Fibroblast of upper back skin (primary cell): ENCODE measurements at regions not wholly inside any gene's neighbourhood (a gene's known extent, or its start where the extent isn't known, plus 50 kb on each side); places are given as distances from the start of the nearest gene placed in this dataset.

Experiments
- DNase-seq: peaks from one replicate; pipeline ENCODE4 v3.0.0-alpha.2; 2013

DNA sequence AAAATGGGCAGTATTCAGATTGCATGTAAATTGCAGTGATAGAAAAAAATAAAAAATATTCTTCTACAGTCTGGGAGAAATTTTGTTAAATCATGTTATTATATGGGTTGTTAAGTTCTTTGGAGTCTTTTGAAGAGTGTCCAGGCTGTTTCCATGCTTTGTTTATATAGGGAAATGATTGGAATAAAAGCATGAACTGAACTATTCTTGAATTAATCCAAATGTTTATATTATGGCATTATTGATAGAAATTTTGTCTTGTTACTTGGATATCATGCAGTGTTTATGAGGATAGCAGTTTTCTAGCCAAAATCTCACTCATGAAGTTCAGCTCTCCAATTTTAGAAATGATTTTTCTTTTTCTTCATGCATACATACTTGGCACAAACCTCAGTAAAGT, 108.2 kb upstream of the NAV3 start:
- DNase-seq, result no peak

DNA sequence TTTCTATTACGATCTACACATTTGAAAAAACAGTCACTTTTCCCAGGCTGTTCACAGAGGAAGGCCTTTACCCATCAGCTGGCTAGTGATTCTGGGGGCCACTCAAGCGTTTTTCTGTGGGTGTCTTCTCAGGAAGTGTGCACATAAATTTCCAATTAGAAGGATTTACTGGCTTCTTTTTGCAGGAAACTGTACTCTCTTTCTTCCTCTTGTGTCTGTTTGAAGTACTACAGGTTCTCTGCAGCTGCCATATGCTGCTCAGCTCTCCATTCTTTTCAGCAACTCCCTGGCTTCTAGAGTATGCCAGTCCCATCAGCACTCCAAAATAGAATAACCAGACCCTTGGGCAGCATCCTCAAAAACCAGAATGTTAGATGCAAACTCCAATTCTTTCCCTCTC, 110.4 kb upstream of the NAV3 start:
- peak; percentile 9 for DNase-seq

DNA sequence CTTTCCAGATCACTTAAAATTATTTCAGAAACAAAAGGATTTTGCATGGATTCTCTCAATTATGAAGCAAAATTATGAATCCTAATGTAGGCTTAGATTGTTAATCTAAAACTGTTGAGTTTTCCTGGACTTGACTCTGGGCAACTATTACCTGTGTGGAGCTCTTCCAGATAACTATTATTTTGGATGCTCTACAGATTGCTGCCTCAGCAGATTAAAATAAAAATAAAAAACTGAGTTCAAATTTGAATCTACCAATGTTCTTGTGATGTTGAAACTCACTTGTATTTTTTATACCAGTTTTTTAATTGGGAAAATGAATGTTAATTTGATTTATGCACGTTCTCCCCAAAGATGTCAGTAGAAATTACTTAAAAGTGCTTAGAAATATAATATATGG, 120.5 kb upstream of the NAV3 start:
- DNase-seq, result no peak

GRCh38 chr12:77697126-77697525, 133.6 kb upstream of the NAV3 start:
- peak; percentile 17 for DNase-seq

DNA sequence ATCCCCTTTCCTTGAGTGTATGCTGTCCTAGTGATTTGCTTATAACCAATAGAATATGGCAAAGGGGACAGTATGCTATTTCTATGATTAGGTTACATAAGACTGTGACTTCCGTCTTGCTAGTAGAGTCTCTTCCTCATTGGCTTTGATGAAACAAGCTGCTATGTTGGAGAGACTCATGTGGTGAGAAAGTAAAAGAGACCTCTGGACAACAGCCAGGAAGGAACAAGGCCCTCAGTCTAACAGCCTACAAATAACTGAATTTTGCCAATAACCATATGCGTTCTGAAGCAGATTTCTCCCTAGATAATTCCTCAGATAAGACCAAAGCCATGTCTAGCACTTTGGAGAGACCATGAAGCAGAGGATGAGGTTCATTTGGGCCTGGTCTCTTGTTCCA, 134.5 kb upstream of the NAV3 start:
- DNase-seq, result peak; percentile 17

DNA sequence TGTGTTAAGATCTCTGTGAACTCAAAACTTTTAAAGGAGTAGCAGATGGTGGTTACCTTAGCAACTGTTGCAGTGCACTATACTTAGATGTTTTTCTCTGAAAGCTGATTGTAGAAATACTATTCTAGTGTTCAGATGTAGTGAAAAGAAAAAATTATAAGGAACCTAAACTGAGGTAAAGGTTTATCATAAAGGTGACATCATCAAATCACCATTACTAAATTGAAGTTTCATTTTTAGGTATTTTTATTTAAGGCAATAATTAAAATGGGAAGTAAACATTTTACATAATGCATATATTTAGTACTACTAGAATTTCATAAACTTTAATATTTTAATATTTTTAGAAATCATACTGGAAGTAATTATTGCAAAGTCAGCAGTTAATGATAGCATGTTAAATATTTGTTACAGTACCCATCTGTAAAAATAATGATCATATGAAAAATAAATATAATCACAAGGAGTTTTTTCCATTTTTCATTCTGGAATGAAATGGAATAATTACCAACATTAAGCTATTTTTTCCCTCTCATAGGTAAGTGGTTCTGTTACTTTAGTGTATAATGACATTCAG, 141.1 kb upstream of the NAV3 start:
- DNase-seq, result no peak

- peak; percentile 65 for DNase-seq
These were observed 143.4 kb upstream of the NAV3 start for GRCh38 chr12:77687321-77687720.

DNA sequence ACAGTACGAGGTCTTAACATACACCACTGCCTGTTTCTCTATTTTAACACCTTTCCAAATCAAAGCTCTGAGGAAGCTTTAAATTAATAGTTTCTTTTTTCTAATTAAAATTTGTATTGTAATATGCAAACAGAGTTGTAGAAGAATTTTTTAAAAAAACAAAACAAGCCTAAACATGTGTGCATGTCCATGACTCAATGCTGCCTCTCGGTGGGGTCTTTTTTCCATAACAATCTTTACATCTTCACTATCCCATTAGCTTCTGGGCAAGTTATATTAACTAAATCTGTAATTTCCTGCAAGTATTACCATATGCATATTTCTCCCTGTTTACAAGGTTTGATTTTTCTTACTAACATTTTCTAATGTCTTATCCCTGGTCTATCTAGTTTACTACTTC, 143.9 kb upstream of the NAV3 start:
- peak; percentile 62 for DNase-seq

GRCh38 chr12:77685901-77686300, 144.8 kb upstream of the NAV3 start:
- peak; percentile 84 for DNase-seq

DNA sequence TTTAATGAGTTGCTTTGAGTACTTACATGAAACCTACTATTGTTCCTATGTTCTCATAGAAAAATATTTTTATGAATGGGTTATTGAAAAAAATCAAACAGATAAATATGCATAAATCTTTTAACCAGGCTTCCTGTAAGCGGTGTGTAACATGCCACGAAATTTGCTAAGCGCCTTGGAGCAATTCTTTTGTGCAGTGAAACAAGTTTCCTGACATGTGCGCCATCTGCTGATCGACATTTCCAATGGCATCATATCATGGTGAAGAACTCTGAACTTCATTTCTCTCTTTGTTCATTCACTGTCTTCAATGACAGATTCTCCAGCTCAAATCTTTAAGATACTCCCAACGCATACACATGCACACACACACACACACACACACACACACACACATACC, 145.6 kb upstream of the NAV3 start:
- DNase-seq, result peak; percentile 89

GRCh38 chr12:77682488-77682887, 148.2 kb upstream of the NAV3 start:
- no peak for DNase-seq

DNA sequence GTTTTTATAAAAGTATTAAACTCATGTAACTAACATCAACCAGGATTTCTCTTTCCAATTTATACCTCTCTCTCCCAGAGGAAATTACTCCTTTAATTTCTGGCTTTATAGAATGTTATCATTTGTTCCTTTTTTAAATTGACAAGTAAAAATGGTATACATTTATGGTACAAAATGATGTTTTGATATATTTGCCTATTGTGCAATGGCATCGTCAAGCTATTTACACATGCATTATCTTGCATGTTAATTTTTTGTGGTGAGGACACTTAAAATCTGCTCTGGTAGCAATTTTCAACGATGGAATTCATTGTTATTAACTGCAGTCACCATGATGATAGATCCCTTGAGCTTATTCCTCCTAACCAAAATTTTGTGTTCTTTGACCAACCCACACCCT, 149.0 kb upstream of the NAV3 start:
- no peak for DNase-seq

- DNase-seq, result no peak
These were observed 151.0 kb upstream of the NAV3 start for GRCh38 chr12:77679686-77680085.

GRCh38 chr12:77678621-77679020, 152.1 kb upstream of the NAV3 start:
- DNase-seq, result no peak

DNA sequence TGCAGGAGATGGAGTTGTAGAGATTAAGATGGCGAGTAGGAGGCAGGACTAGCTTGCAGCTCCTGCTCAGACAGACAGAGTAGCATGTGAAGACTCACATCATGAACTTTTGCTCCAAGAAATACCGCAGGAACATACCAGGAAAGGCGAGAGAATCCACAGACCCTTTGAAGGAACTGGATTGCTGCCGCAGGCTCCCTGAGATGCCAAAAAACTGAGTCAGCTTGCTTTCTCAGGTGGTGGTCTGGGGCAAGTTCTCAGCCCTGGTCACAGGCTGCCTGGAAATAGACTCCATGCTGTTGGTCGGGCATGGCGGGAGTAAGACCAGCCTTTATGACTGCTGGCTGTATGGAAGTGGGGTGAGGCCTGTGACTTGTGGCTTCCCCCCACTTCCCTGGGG, 163.6 kb upstream of the NAV3 start:
- DNase-seq, result peak; percentile 74

DNA sequence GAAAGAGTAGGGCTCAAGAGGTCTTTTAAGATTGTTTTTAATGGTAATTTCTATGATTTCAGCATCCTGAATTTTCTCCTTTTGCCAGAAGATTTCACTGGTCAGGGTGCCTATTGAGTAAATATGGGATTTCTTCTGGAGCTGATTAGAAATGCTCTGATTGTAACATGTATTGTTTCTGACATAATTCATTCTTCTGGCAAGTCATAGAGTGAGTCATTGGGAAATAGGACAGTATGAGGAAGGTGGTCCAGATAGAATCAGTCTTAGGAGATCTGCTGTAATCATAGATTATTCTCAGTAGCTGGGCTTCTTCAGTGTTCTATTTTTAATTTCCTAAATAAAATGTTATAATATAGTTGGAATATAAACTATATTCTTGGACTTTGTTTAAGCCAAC, 182.0 kb upstream of the NAV3 start:
- DNase-seq, result peak; percentile 62

DNA sequence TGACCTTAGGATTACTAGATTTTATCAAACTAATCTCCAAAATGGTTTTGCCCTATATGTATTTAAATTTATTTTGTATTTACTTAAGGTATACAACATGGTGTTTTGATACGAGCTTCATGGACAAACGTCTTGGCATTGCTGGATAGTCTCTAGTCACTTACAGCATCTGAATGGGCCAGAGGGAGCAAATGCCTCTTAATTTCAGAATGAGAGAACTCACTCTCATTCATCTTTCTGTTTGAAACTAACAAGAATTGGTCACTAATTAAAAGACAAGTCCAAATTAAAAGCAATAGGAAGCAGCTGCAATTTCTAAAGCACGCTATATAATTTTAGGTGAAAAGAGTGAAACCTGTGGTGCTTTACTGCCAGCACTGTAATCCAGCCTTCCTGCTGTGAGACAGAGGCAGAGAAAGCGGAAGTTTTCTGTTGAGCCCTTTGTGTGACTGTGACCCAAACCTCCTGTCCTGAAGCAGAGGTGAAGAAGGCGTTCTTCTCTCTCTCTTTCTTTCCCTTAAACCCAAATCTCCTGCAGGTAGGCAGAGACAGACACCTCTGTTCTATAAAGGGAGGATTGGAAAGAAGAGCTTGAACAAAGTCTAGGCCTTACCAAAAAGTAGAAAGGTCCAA, 184.6 kb upstream of the NAV3 start:
- no peak for DNase-seq

GRCh38 chr12:77644915-77645605, 185.6 kb upstream of the NAV3 start:
- peak; percentile 5 for DNase-seq

GRCh38 chr12:77642246-77642645, 188.4 kb upstream of the NAV3 start:
- no peak for DNase-seq

DNA sequence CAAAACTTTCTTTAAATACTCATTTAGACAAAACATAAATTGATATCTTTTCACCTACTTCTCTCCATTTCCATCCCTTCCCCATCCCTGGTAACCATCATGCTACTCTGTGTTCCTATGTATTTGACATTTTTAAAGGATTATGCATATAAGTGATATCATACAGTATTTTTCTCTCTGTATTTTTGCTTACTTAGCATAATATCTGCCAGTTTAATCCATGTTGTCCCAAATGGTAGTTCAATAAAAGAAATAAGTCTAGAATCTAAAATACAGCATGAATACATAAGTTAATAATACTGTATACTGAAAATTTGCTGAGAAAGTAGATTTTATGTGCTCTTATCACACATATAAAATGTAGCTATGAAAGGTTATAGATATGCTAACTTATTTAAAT, 190.3 kb upstream of the NAV3 start:
- DNase-seq, result no peak

GRCh38 chr12:77630790-77631445, 199.8 kb upstream of the NAV3 start:
- no peak for DNase-seq

DNA sequence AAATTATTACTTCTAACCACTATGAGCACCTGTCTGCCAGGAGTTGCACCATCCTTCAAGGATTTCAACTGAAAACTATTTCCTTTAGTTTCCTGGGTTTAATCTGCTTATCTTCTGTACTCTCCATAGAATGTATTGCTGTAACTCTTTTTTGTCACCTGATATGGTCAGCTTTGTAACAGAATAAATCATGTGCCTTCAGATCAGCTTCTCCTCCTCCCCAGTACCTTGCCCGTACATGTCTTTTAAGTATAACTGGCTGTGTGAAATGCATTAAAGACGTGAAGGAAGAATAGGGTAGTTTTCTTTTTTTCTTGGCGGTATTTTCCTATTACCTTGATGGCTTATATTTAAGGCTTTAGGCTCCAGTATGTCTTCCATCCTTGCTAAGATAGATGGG, 200.3 kb upstream of the NAV3 start:
- DNase-seq, result no peak

- no peak for DNase-seq
These were observed 201.6 kb upstream of the NAV3 start for GRCh38 chr12:77629141-77629540.

DNA sequence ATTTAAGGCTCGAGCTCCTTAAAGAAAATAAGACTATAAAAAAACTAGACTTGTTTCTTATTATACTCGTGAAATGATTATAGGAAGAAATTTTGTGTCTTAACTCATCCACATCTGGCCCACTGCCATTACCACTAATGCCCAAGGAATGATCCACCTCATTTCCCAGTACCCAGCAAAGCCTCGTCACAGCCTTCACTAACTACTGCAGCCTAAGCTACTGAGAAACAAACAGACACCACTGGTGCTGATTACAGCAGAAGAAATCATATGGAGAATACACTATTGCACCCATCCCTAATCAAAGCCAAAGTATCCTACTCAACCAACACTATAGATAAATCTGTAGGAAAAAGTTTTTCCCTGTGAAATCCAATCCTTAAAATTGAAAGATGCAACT, 205.3 kb upstream of the NAV3 start:
- DNase-seq, result peak; percentile 91
